AG10803 (cell line): ENCODE measurements at regions not wholly inside any gene's neighbourhood (a gene's known extent, or its start where the extent isn't known, plus 50 kb on each side); places are given as distances from the start of the nearest gene placed in this dataset.

ENCODE experiments used
- DNase-seq: peaks from one replicate; pipeline ENCODE4 v3.0.0; 2010; ENCODE audit warnings: low read depth
- H3K4me3 ChIP-seq: 2 replicates; pipeline ENCODE4 v1.5.1; 2011; ENCODE audit warnings: mild to moderate bottlenecking, low read length, control low read depth
- TF ChIP-seq, protein P1 (sequence below): conservative IDR thresholded peaks from 2 replicates; pipeline ENCODE4 v1.5.1; 2011; ENCODE audit warnings: mild to moderate bottlenecking, low read length, control low read depth, inconsistent platforms

DNA sequence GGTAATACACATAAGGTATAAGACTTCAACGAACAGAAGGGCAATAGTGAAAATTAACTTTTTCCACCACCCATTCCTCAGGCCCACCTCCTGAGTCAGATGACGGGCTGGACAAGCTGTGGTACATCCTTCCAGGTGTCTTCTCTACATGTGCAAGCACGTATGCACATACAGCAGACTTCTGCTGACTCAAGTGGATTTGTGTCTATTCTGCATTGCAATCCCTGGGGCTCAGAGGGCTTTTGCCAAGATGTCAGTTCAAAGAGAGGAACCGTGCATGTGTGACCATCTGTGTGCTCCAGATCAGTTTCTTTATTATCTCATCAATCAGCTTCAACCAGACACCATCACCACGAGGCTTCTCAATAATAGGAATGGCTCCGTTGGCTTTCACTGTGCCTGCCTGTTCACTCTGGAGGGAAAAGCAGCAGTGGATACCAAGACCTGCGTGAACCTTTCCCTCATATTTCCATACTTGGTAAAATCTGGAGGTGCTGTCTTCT lies 288.4 kb downstream of the MTRR start:
- TF ChIP-seq, protein P1, sequence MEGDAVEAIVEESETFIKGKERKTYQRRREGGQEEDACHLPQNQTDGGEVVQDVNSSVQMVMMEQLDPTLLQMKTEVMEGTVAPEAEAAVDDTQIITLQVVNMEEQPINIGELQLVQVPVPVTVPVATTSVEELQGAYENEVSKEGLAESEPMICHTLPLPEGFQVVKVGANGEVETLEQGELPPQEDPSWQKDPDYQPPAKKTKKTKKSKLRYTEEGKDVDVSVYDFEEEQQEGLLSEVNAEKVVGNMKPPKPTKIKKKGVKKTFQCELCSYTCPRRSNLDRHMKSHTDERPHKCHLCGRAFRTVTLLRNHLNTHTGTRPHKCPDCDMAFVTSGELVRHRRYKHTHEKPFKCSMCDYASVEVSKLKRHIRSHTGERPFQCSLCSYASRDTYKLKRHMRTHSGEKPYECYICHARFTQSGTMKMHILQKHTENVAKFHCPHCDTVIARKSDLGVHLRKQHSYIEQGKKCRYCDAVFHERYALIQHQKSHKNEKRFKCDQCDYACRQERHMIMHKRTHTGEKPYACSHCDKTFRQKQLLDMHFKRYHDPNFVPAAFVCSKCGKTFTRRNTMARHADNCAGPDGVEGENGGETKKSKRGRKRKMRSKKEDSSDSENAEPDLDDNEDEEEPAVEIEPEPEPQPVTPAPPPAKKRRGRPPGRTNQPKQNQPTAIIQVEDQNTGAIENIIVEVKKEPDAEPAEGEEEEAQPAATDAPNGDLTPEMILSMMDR: no peak
- no peak overlapping the region for H3K4me3 ChIP-seq
- no peak for DNase-seq

DNA sequence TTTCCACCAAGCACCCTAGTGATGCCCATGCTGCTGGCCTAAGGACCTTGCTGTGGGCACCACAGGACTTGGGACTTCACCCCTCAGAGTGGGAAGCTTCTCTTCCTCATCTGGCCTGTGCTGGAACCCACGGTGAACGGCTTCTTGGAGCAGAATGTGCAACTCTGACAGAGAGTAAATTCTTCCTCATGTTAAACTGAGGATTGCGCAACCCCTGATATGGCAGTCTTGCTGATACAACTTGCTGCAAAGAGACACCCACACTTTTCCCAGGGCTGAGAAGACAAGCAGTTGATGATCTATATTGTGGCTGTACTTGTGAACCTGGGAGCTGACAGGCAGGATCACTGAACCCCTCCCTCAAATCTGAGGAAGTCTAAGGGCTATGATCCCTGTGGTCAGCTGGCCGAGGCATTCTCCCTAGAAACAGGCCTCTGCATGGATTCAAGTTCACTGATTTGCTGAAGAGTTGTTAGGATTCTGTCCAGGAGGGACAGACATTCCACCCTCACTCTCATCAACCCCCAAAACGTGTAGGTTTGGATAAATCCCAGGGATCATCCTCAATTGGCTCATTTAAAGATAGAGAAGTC lies 307.2 kb downstream of the MTRR start:
- TF ChIP-seq, protein P1: no peak
- DNase-seq: no peak
- H3K4me3 ChIP-seq: no peak overlapping the region

DNA sequence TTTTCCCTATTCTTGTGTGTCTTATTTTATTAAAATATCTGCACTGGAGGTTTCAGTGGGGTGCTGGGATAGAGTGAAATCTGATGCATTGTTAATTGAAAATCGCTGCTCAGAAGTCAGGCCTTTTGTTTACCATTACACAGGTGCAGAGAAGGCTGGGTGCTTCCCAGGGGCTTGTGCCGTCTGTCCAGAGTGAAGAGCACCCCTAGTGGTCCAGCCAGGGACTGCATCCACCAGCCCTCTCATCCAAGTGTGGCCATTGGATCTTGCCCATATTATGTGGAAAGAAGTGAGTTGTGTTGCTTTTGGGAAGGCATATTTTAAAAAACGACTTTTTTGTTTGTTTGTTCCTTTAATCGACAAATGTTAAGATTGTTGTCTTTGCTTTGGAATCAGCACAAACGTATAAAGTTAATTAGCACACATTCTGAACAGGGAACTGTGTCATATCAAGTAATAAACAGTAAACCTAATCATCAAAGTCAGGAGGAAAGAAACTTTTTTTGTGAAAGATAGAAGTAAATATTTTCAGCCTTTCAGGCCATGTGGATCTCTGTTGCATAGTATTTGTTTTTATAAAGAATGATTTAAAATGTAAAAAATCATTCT lies 315.6 kb downstream of the MTRR start:
- DNase-seq: peak; percentile 7
- H3K4me3 ChIP-seq: no peak overlapping the region
- TF ChIP-seq, protein P1: peak; percentile 68

DNA sequence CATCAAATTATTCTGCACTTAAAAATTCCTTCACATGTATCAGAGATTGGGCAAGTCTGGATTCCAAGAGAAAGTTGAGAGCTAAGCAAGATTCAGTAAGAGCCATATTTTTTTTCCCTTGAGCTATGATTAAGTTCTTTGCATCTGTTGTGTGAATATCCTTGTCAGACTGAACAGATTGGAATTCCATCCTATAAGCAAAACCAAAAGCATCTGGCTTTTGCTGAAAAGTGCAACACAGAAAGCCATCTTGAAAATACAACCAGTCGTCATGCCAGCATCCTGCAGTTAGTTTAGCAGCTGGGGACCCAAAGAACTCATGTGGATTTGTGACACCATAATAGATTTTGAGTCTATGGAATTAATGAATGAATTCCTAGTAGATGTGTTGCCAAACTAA lies 316.9 kb downstream of the MTRR start:
- no peak for DNase-seq
- H3K4me3 ChIP-seq: no peak overlapping the region

DNA sequence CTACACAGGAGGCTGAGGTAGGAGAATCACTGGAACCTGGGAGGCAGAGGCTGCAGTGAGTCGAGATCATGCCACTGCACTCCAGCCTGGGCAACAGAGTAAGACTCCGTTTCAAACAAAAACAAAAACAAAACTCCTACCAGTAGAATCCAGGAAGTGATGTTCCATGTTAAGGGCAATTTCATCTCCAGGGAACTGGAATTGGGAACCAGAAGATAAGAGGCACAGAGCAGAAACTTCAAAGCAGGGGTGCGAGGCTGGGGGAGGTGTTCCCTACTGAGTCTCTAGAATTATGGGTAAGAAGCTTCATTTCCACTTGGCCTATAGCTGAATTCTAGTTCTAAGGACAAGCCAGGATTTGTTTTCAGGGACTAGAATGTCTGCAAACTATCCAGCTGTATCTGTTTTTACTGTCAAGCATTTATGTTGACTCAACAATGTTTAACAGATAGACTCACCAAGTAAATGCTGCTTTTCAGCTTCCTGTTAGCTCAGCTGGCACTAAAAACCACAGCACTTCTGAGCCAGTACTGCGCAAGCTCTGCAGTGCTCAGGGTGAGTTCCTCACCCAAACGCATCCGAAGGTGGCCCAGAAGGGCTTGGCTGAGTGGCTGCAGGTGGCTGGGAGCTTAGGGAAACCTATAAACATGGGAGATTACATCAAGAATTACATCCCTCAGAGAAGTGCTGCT lies 320.1 kb downstream of the MTRR start:
- DNase-seq: no peak
- TF ChIP-seq, protein P1: no peak
- H3K4me3 ChIP-seq: no peak overlapping the region

More for the DNA sequence above, 316.9 kb downstream of the MTRR start:
- TF ChIP-seq, protein P1: no peak

DNA sequence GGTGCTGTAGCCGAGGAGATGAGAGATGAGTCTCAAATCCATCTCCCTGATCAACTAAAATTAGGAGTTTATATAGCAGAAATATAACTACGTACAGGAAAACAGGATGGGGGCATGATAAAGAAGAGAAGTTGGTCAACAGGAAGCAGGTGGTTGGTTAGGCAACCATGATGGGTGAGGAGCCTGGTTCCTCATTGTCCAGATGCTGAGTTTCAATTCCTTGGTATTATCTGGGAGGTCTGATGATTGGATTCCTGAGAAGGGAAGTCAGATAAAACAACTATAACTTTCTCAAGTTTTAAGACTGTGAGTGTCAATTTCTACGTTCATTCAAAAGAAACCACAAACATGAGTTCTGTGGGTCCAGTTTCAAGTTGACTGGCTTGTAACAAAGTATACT lies 323.9 kb downstream of the MTRR start:
- DNase-seq: no peak
- no peak overlapping the region for H3K4me3 ChIP-seq
- TF ChIP-seq, protein P1: no peak

DNA sequence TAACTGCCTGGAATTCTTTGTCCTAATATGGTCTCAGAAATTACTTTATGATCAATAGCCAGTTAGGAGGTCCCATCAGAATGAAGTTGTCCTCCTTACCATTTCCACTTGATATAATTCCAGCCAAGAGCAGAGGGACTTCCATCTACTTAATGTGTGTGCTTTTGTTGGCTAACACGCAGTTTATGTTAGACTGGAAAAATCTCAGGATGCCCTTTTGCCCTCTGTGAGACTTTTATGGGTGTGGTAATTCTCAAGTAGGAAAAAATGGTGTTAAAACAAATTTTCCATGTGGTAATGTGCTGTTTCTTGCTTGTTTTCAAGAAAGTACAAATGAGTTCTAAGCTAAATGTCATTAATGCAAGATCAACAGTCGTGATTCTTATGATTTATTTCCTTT lies 327.1 kb downstream of the MTRR start:
- TF ChIP-seq, protein P1: no peak
- no peak overlapping the region for H3K4me3 ChIP-seq
- DNase-seq: no peak
